K562 (cell line): ENCODE measurements at regions not wholly inside any gene's neighbourhood (a gene's known extent, or its start where the extent isn't known, plus 50 kb on each side); places are given as distances from the start of the nearest gene placed in this dataset.

Experiments used
- CTBP1 ChIP-seq: fragments of 450-650 bp; IDR thresholded peaks from 2 replicates; pipeline ENCODE4 v1.6.1; 2016; ENCODE audit warnings: borderline replicate concordance
- ELF1 ChIP-seq: fragments of 200-800 bp; sonication (Bioruptor generic); IDR thresholded peaks from 2 replicates; pipeline ENCODE4 v1.6.1; 2016; ENCODE audit warnings: missing genetic modification characterization, missing compliant biosample characterization
- PRMT5 ChIP-seq: sonication (generic); formaldehyde crosslinking; IDR thresholded peaks from 2 replicates; pipeline ENCODE4 v1.5.0; 2020; ENCODE audit warnings: missing genetic modification reagents
- SRSF3 ChIP-seq: fragments of 200-400 bp; formaldehyde crosslinking; IDR thresholded peaks from 2 replicates; pipeline ENCODE4 v1.6.1; 2016; ENCODE audit warnings: mild to moderate bottlenecking, low read length, moderate library complexity; ENCODE audit not compliant: insufficient read depth
- ZNF124 ChIP-seq: sonication (generic); formaldehyde crosslinking; IDR thresholded peaks from 2 replicates; pipeline ENCODE4 v1.8.1; 2022; ENCODE audit warnings: missing genetic modification reagents
- ZNF3 ChIP-seq: fragments of 250-450 bp; sonication (Bioruptor Pico); IDR thresholded peaks from 2 replicates; pipeline ENCODE4 v1.5.0; 2021; ENCODE audit warnings: mild to moderate bottlenecking, moderate library complexity
- ZNF592 ChIP-seq: fragments of 450-650 bp; IDR thresholded peaks from 2 replicates; pipeline ENCODE4 v1.6.1; 2017; ENCODE audit warnings: antibody characterized with exemption, mild to moderate bottlenecking

GRCh38 chr2:199606193-199606780 is 148.5 kb upstream of the SATB2 start (continued):
- TF ChIP-seq ZNF592 = no peak
- TF ChIP-seq SRSF3 = no peak
- TF ChIP-seq ZNF3 = no peak
- no peak for TF ChIP-seq ZNF124 (CRISPR knock-in tag)
- TF ChIP-seq ELF1 (tag) = no peak
- no peak for TF ChIP-seq CTBP1
- no peak for TF ChIP-seq PRMT5
